GM21717 (cell line): ENCODE measurements at regions not wholly inside any gene's neighbourhood (a gene's known extent, or its start where the extent isn't known, plus 50 kb on each side); places are given as distances from the start of the nearest gene placed in this dataset.

Experiments
- ATAC-seq: cut with Tn5 transposase; IDR thresholded peaks from one replicate; pipeline ENCODE4 v1.9.1; 2021; ENCODE audit warnings: mild to moderate bottlenecking, moderate library complexity; ENCODE audit not compliant: unreplicated experiment

- no peak for ATAC-seq
Measured at GRCh38 chr18:54531402-54532065, 59.5 kb upstream of the DYNAP start.

GRCh38 chr18:54532222-54532621 is 58.8 kb upstream of the DYNAP start:
- ATAC-seq, result no peak

- no peak for ATAC-seq
Measured at GRCh38 chr18:54532962-54533361, 58.1 kb upstream of the DYNAP start.
